GM12872 (cell line): ENCODE measurements at regions not wholly inside any gene's neighbourhood (a gene's known extent, or its start where the extent isn't known, plus 50 kb on each side); places are given as distances from the start of the nearest gene placed in this dataset.

Experiments used
- CTCF ChIP-seq: IDR thresholded peaks from 3 replicates; pipeline ENCODE4 v1.5.1; 2011; ENCODE audit warnings: low read depth, mild to moderate bottlenecking, low read length, moderate library complexity; ENCODE audit not compliant: insufficient read depth

GRCh38 chr21:31498985-31499384 lies 154.9 kb upstream of the TIAM1 start:
- no peak; the same call in 2 of the 3 replicates for TF ChIP-seq CTCF

- no peak for TF ChIP-seq CTCF
These were observed 153.9 kb upstream of the TIAM1 start for GRCh38 chr21:31497914-31498313.

- no peak for TF ChIP-seq CTCF
These were observed 149.4 kb upstream of the TIAM1 start for GRCh38 chr21:31493350-31493880.

GRCh38 chr21:31491617-31492016 lies 147.6 kb upstream of the TIAM1 start:
- no peak for TF ChIP-seq CTCF

- TF ChIP-seq CTCF = no peak
These were observed 146.4 kb upstream of the TIAM1 start for GRCh38 chr21:31490443-31490842.

GRCh38 chr21:31489726-31490125 lies 145.7 kb upstream of the TIAM1 start:
- no peak for TF ChIP-seq CTCF

GRCh38 chr21:31489014-31489413 lies 145.0 kb upstream of the TIAM1 start:
- no peak for TF ChIP-seq CTCF
